ENCODE measurements at regions not wholly inside any gene's neighbourhood (a gene's known extent, or its start where the extent isn't known, plus 50 kb on each side); places are given as distances from the start of the nearest gene placed in this dataset.
A peak's percentile ranks its signal among the peaks of the same experiment; 100 is the strongest.

GRCh38 chr6:14396826-14397517, 279.4 kb downstream of the CD83 start:
- Histone ChIP-seq H4K20me1 (ENCODE audit: control insufficient read depth, insufficient read depth, low read depth, low read length) (no peaks in the 10 kb centered on the region), H3K4me2 (ENCODE audit: low read length) (no peak overlapping the region), H3K36me3 (ENCODE audit: control insufficient read depth, low read length) (no peaks in the 10 kb centered on the region), H3K79me2 (ENCODE audit: control insufficient read depth, low read length) (no peaks in the 10 kb centered on the region), H3K4me3 (ENCODE audit: low read length) (no peak overlapping the region), H3K27me3 (ENCODE audit: control insufficient read depth, low read length) (no peaks in the 10 kb centered on the region), H3K4me1 (ENCODE audit: control insufficient read depth, low read length) (no peaks in the 10 kb centered on the region), H3K27ac (ENCODE audit: low read depth, low read length) (no peak overlapping the region), H3K9me2 (replicated peaks; ENCODE audit: control insufficient read depth, low read length) (no peaks in the 10 kb centered on the region), H3K9me3 (ENCODE audit: control insufficient read depth, insufficient read depth, low read length) (no peaks in the 10 kb centered on the region), H3F3A (ENCODE audit: control insufficient read depth, insufficient read depth) (no peaks in the 10 kb centered on the region)
- peak; percentile 35 for TF ChIP-seq CTCF (IDR thresholded peaks at IDR 0.05; ENCODE audit: low read depth, low read length, poor library complexity, severe bottlenecking)
- TF ChIP-seq EZH2phosphoT487 (IDR thresholded peaks at IDR 0.05; ENCODE audit: borderline replicate concordance, low read length), result no peak

GRCh38 chr6:14397518-14397901, 279.9 kb downstream of the CD83 start:
- Histone ChIP-seq H3K4me2 (ENCODE audit: low read length) (no peak overlapping the region), H3F3A (ENCODE audit: control insufficient read depth, insufficient read depth) (no peaks in the 10 kb centered on the region), H3K4me3 (ENCODE audit: low read length) (no peak overlapping the region), H3K9me2 (replicated peaks; ENCODE audit: control insufficient read depth, low read length) (no peaks in the 10 kb centered on the region), H3K4me1 (ENCODE audit: control insufficient read depth, low read length) (no peaks in the 10 kb centered on the region), H3K79me2 (ENCODE audit: control insufficient read depth, low read length) (no peaks in the 10 kb centered on the region), H3K36me3 (ENCODE audit: control insufficient read depth, low read length) (no peaks in the 10 kb centered on the region), H4K20me1 (ENCODE audit: control insufficient read depth, insufficient read depth, low read depth, low read length) (no peaks in the 10 kb centered on the region), H3K27ac (ENCODE audit: low read depth, low read length) (no peak overlapping the region), H3K9me3 (ENCODE audit: control insufficient read depth, insufficient read depth, low read length) (no peaks in the 10 kb centered on the region), H3K27me3 (ENCODE audit: control insufficient read depth, low read length) (no peaks in the 10 kb centered on the region)
- TF ChIP-seq CTCF (IDR thresholded peaks at IDR 0.05; ENCODE audit: low read depth, low read length, poor library complexity, severe bottlenecking) (no peak), EZH2phosphoT487 (IDR thresholded peaks at IDR 0.05; ENCODE audit: borderline replicate concordance, low read length) (no peak)

GRCh38 chr6:14398953-14399352, 281.4 kb downstream of the CD83 start:
- Histone ChIP-seq H3K4me3 (ENCODE audit: low read length) (no peak overlapping the region), H3K4me2 (ENCODE audit: low read length) (no peak overlapping the region), H3K27me3 (ENCODE audit: control insufficient read depth, low read length) (no peaks in the 10 kb centered on the region), H3K4me1 (ENCODE audit: control insufficient read depth, low read length) (no peaks in the 10 kb centered on the region), H3K79me2 (ENCODE audit: control insufficient read depth, low read length) (no peaks in the 10 kb centered on the region), H3K36me3 (ENCODE audit: control insufficient read depth, low read length) (no peaks in the 10 kb centered on the region), H3F3A (ENCODE audit: control insufficient read depth, insufficient read depth) (no peaks in the 10 kb centered on the region), H3K9me3 (ENCODE audit: control insufficient read depth, insufficient read depth, low read length) (no peaks in the 10 kb centered on the region), H4K20me1 (ENCODE audit: control insufficient read depth, insufficient read depth, low read depth, low read length) (no peaks in the 10 kb centered on the region), H3K9me2 (replicated peaks; ENCODE audit: control insufficient read depth, low read length) (no peaks in the 10 kb centered on the region), H3K27ac (ENCODE audit: low read depth, low read length) (no peak overlapping the region)
- no peak for TF ChIP-seq CTCF (IDR thresholded peaks at IDR 0.05; ENCODE audit: low read depth, low read length, poor library complexity, severe bottlenecking)
- TF ChIP-seq EZH2phosphoT487 (IDR thresholded peaks at IDR 0.05; ENCODE audit: borderline replicate concordance, low read length), result no peak
